Prostate gland (tissue), 2 donors: ENCODE measurements at regions not wholly inside any gene's neighbourhood (a gene's known extent, or its start where the extent isn't known, plus 50 kb on each side); places are given as distances from the start of the nearest gene placed in this dataset.
"Not testable (repeated sequence)": the region's sequence is repeated elsewhere in the genome, so short reads cannot be mapped to it uniquely, and the experiment has no call there.

Experiments
- POLR2A ChIP-seq: fragments of 450-650 bp; IDR thresholded peaks from one replicate; pipeline ENCODE4 v1.6.1; 2016; ENCODE audit warnings: antibody characterized with exemption, mild to moderate bottlenecking
- POLR2AphosphoS5 ChIP-seq: sonication (generic); formaldehyde crosslinking; IDR thresholded peaks from one replicate; pipeline ENCODE4 v1.6.1; 2017; ENCODE audit warnings: antibody characterized with exemption
- TF ChIP-seq, protein P1 (sequence below), 4 experiments: fragments of 200-600 bp in 2 of 4; fragments of 450-650 bp in 2 of 4; sonication (generic) in 2 of 4; IDR thresholded peaks; 1 replicate in 3 of 4; 2 replicates in 1 of 4; pipeline ENCODE4 v1.5.1; 2016 to 2019; ENCODE audit warnings: antibody characterized with exemption in 4 of 4, mild to moderate bottlenecking in 2 of 4, moderate library complexity in 2 of 4

DNA sequence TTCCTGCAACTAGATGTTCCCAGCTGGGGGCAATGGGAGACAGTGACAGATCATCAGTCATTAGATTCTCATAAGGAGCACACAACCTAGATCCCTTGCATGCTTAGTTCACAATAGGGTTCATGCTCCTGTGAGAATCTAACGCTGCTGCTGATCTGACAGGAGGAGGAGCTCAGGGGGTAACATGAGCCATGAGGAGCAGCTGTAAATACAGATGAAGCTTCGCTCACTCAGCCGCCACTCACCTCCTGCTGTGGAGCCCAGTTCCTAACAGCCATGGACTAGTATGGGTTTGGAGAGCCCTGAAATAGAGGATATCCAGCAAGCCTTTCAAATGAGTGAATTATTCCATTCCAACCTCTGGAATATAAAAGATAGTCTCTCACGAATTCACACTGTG is 137.0 kb upstream of the NIPA1 start:
- not testable (repeated sequence) for TF ChIP-seq POLR2AphosphoS5, POLR2A
- TF ChIP-seq, protein P1, sequence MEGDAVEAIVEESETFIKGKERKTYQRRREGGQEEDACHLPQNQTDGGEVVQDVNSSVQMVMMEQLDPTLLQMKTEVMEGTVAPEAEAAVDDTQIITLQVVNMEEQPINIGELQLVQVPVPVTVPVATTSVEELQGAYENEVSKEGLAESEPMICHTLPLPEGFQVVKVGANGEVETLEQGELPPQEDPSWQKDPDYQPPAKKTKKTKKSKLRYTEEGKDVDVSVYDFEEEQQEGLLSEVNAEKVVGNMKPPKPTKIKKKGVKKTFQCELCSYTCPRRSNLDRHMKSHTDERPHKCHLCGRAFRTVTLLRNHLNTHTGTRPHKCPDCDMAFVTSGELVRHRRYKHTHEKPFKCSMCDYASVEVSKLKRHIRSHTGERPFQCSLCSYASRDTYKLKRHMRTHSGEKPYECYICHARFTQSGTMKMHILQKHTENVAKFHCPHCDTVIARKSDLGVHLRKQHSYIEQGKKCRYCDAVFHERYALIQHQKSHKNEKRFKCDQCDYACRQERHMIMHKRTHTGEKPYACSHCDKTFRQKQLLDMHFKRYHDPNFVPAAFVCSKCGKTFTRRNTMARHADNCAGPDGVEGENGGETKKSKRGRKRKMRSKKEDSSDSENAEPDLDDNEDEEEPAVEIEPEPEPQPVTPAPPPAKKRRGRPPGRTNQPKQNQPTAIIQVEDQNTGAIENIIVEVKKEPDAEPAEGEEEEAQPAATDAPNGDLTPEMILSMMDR (IDR thresholded peaks at IDR 0.05) = not testable (repeated sequence)
